PC-3 (cell line): ENCODE measurements at regions not wholly inside any gene's neighbourhood (a gene's known extent, or its start where the extent isn't known, plus 50 kb on each side); places are given as distances from the start of the nearest gene placed in this dataset.
A peak's percentile ranks its signal among the peaks of the same experiment; 100 is the strongest.

Source experiments
- ATAC-seq: fragments of 200-7000 bp; cut with Tn5 transposase; 2 replicates; pipeline ENCODE4 v1.9.1; 2020; ENCODE audit warnings: mild to moderate bottlenecking, moderate library complexity
- BruUV-seq: library from RNA; stranded (reverse); fragments of 400-500 nt; replicated peaks from 2 replicates; lab custom pipeline; 2021; lab: Mats Ljungman, UMichigan
- CTCF ChIA-PET: fragments of 300-600 bp; sonication (Branson Sonifier 250); formaldehyde crosslinking; loops from one replicate; lab custom pipeline; 2022; ENCODE audit warnings: antibody characterized with exemption; lab: Charles Lee
- POLR2A ChIA-PET: fragments of 300-600 bp; sonication (Branson Sonifier 250); formaldehyde crosslinking; loops from one replicate; lab custom pipeline; 2022; ENCODE audit warnings: antibody characterized with exemption; ENCODE audit not compliant: unreplicated experiment; lab: Charles Lee
- DNase-seq: peaks from one replicate; pipeline ENCODE4 v3.0.0-alpha.2; 2015
- H2AFZ ChIP-seq: fragments of 300-600 bp; sonication (generic); 2 replicates; pipeline ENCODE4 v1.6.0; 2016; ENCODE audit warnings: antibody characterized with exemption, low read length
- H3F3A ChIP-seq: fragments of 300-600 bp; sonication (generic); one replicate; pipeline ENCODE4 v1.6.0; 2017; ENCODE audit warnings: antibody characterized with exemption, low read length, control low read depth, mild to moderate bottlenecking; ENCODE audit not compliant: unreplicated experiment
- H3K27ac ChIP-seq: fragments of 300-600 bp; sonication (generic); 2 replicates; pipeline ENCODE4 v1.5.1; 2016; ENCODE audit warnings: mild to moderate bottlenecking, low read length
- H3K27me3 ChIP-seq: fragments of 300-600 bp; sonication (generic); 2 replicates; pipeline ENCODE4 v1.6.1; 2016; ENCODE audit warnings: low read length, mixed read lengths
- H3K36me3 ChIP-seq: fragments of 300-600 bp; sonication (generic); 2 replicates; pipeline ENCODE4 v1.6.1; 2016; ENCODE audit warnings: low read depth, mixed run types, low read length, mixed read lengths
- H3K4me1 ChIP-seq: fragments of 300-600 bp; sonication (generic); 2 replicates; pipeline ENCODE4 v1.5.1; 2016; ENCODE audit warnings: low read length; ENCODE audit not compliant: insufficient read depth
- H3K4me2 ChIP-seq: fragments of 300-600 bp; sonication (generic); 2 replicates; pipeline ENCODE4 v1.6.0; 2016; ENCODE audit warnings: low read length
- H3K4me3 ChIP-seq: fragments of 300-600 bp; sonication (generic); 2 replicates; pipeline ENCODE4 v1.5.1; 2016; ENCODE audit warnings: mild to moderate bottlenecking, low read length, mixed read lengths
- H3K79me2 ChIP-seq: fragments of 300-600 bp; sonication (generic); 2 replicates; pipeline ENCODE4 v1.6.1; 2017; ENCODE audit warnings: low read length, mixed read lengths
- H3K9ac ChIP-seq: fragments of 300-600 bp; sonication (generic); 2 replicates; pipeline ENCODE4 v1.6.0; 2016; ENCODE audit warnings: mild to moderate bottlenecking, low read length
- H3K9me2 ChIP-seq: fragments of 300-600 bp; sonication (generic); replicated peaks from 2 replicates; pipeline ENCODE4 v1.6.1; 2016; ENCODE audit warnings: mixed run types, low read length, mixed read lengths
- H3K9me3 ChIP-seq: fragments of 300-600 bp; sonication (generic); 2 replicates; pipeline ENCODE4 v1.6.1; 2016; ENCODE audit warnings: low read length, mixed read lengths
- H4K20me1 ChIP-seq: fragments of 300-600 bp; sonication (generic); 2 replicates; pipeline ENCODE4 v1.6.1; 2016; ENCODE audit warnings: low read length, mixed read lengths
- EZH2 ChIP-seq: fragments of 300-600 bp; sonication (generic); IDR thresholded peaks from one replicate; pipeline ENCODE4 v1.6.1; 2017; ENCODE audit warnings: antibody characterized with exemption, mild to moderate bottlenecking, low read length; ENCODE audit not compliant: unreplicated experiment
- EZH2phosphoT487 ChIP-seq: fragments of 300-600 bp; sonication (generic); IDR thresholded peaks from 2 replicates; pipeline ENCODE4 v1.6.1; 2018; ENCODE audit warnings: mild to moderate bottlenecking, antibody characterized with exemption, low read length, borderline replicate concordance
- intact Hi-C: fragments of 100-400 bp; cut with micrococcal nuclease; formaldehyde crosslinking; loops from 2 replicates; pipeline ENCODE4 v1.9.0; 2023
- TF ChIP-seq, protein P1 (sequence below): fragments of 300-600 bp; sonication (generic); conservative IDR thresholded peaks from 2 replicates; pipeline ENCODE4 v1.5.1; 2017; ENCODE audit warnings: antibody characterized with exemption, low read depth, mild to moderate bottlenecking, low read length

DNA sequence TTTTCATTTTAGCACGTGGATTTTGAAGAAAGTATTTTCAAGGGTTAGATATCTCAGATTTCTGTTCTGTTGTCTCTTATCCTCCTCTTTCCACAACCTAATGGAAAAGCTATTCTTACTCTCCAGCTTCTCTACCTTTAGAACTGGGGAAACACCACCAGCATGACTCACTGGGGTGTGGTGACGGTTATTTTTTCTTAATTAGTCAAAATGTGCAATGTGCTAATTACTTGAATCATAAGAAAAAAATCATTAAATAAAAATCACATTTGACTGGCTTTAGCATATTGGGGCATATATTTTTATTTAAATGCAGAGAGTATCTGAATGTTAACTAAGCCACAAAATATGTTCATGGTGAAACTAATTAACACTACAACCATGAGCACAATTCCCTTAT lies 570.7 kb upstream of the AGTR1 start:
- no peak for ATAC-seq
- no TSS peak for BruUV-seq
- no peaks in the 10 kb centered on the region for H3K36me3 ChIP-seq
- no peaks in the 10 kb centered on the region for H3K9me3 ChIP-seq
- H3K79me2 ChIP-seq = no peaks in the 10 kb centered on the region
- ChIA-PET CTCF (no interaction called here), POLR2A (no interaction called here)
- H3K9me2 ChIP-seq = no peaks in the 10 kb centered on the region
- H3K27me3 ChIP-seq = no peaks in the 10 kb centered on the region
- no peaks in the 10 kb centered on the region for H4K20me1 ChIP-seq
- DNase-seq = no peak
- TF ChIP-seq, protein P1, sequence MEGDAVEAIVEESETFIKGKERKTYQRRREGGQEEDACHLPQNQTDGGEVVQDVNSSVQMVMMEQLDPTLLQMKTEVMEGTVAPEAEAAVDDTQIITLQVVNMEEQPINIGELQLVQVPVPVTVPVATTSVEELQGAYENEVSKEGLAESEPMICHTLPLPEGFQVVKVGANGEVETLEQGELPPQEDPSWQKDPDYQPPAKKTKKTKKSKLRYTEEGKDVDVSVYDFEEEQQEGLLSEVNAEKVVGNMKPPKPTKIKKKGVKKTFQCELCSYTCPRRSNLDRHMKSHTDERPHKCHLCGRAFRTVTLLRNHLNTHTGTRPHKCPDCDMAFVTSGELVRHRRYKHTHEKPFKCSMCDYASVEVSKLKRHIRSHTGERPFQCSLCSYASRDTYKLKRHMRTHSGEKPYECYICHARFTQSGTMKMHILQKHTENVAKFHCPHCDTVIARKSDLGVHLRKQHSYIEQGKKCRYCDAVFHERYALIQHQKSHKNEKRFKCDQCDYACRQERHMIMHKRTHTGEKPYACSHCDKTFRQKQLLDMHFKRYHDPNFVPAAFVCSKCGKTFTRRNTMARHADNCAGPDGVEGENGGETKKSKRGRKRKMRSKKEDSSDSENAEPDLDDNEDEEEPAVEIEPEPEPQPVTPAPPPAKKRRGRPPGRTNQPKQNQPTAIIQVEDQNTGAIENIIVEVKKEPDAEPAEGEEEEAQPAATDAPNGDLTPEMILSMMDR = no peak
- TF ChIP-seq EZH2 = no peak
- TF ChIP-seq EZH2phosphoT487 = no peak
- no peaks in the 10 kb centered on the region for H3K4me1 ChIP-seq
- H3K4me2 ChIP-seq = no peak overlapping the region
- intact Hi-C loops = no loop called here
- H3K4me3 ChIP-seq = no peak overlapping the region
- no peaks in the 10 kb centered on the region for H3F3A ChIP-seq
- no peak overlapping the region for H3K9ac ChIP-seq
- no peak overlapping the region for H2AFZ ChIP-seq
- no peak overlapping the region for H3K27ac ChIP-seq

DNA sequence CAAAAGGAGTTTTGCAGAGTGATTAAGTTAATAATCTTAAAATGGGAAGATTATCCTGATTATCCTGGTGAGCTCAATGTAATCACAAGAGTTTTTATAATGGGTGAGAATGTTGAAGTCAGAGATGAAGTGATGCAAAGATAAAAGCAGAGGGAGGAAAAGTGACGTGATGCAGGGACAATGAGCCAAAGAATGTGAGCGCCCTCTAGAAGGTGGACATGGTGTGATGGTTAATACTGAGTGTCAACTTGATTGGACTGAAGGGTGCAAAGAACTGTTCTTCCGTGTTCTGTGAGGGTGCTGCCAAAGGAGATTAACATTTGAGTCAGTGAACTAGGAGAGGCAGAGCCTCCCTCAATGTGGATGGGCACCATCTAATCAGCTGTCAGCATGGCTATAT lies 569.6 kb upstream of the AGTR1 start:
- DNase-seq (peak; percentile 3), ATAC-seq (no peak)
- H3K4me1 ChIP-seq = no peaks in the 10 kb centered on the region
- no peaks in the 10 kb centered on the region for H3K9me3 ChIP-seq
- BruUV-seq = no TSS peak
- H3K9me2 ChIP-seq = no peaks in the 10 kb centered on the region
- no peak overlapping the region for H3K4me3 ChIP-seq
- H3K36me3 ChIP-seq = no peaks in the 10 kb centered on the region
- H3K27me3 ChIP-seq = no peaks in the 10 kb centered on the region
- H2AFZ ChIP-seq = no peak overlapping the region
- no peaks in the 10 kb centered on the region for H3F3A ChIP-seq
- no peak overlapping the region for H3K9ac ChIP-seq
- no peaks in the 10 kb centered on the region for H4K20me1 ChIP-seq
- intact Hi-C loops = no loop called here
- H3K27ac ChIP-seq = no peak overlapping the region
- CTCF ChIA-PET = no interaction called here
- POLR2A ChIA-PET = no interaction called here
- TF ChIP-seq, protein P1 = 0 out of 2 replicates have a peak, but pooled peaks have one; percentile 11
- TF ChIP-seq EZH2 = no peak
- no peak for TF ChIP-seq EZH2phosphoT487
- H3K4me2 ChIP-seq = no peak overlapping the region
- H3K79me2 ChIP-seq = no peaks in the 10 kb centered on the region

DNA sequence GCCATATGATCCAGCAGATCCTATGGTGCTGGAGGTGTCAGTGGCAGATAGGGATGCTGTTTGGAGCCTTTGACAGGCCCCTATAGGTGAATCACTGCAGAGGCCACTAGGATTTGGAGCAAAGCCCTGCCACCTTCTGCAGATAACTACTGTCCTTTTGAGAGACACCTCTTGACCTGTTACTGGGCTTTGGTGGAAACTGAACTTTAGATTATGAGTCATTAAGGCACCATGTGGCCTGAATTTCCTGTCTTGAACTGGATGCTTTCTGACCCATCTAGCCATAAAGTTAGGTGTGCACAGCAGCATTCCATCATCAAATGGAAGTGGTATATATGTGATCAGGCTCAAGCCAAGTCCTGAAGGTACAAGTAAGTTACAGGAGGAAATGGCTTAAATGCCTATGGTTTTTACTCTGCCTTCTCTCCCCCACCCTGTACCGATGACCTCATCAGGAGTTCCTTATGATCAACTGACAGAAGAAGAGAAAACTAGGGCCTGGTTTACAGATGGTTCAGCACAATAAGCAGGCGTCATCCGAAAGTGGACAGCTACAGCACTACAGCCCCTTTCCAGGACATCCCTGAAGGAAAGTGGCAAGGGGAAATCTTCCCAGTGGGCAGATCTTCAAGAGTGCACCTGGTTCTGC lies 565.6 kb upstream of the AGTR1 start:
- no peaks in the 10 kb centered on the region for H3K4me1 ChIP-seq
- H3K79me2 ChIP-seq = no peaks in the 10 kb centered on the region
- H2AFZ ChIP-seq = no peak overlapping the region
- TF ChIP-seq, protein P1 = no peak
- no peak for TF ChIP-seq EZH2
- no peak for TF ChIP-seq EZH2phosphoT487
- H3F3A ChIP-seq = no peaks in the 10 kb centered on the region
- ATAC-seq = no peak
- no peak overlapping the region for H3K4me3 ChIP-seq
- intact Hi-C loops = no loop called here
- no peaks in the 10 kb centered on the region for H3K9me3 ChIP-seq
- no peak overlapping the region for H3K27ac ChIP-seq
- no peak overlapping the region for H3K4me2 ChIP-seq
- H3K36me3 ChIP-seq = no peaks in the 10 kb centered on the region
- CTCF ChIA-PET = no interaction called here
- no peaks in the 10 kb centered on the region for H4K20me1 ChIP-seq
- no peaks in the 10 kb centered on the region for H3K27me3 ChIP-seq
- no peaks in the 10 kb centered on the region for H3K9me2 ChIP-seq
- BruUV-seq = no TSS peak
- DNase-seq = no peak
- POLR2A ChIA-PET = no interaction called here
- H3K9ac ChIP-seq = no peak overlapping the region
